GM18505 (cell line): ENCODE measurements at regions not wholly inside any gene's neighbourhood (a gene's known extent, or its start where the extent isn't known, plus 50 kb on each side); places are given as distances from the start of the nearest gene placed in this dataset.

ENCODE experiments used
- ATAC-seq: cut with Tn5 transposase; IDR thresholded peaks from one replicate; pipeline ENCODE4 v1.9.1; 2021; ENCODE audit not compliant: unreplicated experiment
- POLR2A ChIP-seq: IDR thresholded peaks from 4 replicates; pipeline ENCODE4 v1.6.1; 2011; ENCODE audit warnings: borderline replicate concordance; ENCODE audit not compliant: insufficient read depth, insufficient read length; ENCODE audit errors: extremely low read depth

GRCh38 chr13:109547942-109548341 is 238.4 kb downstream of the IRS2 start:
- ATAC-seq: no peak
- no peak for TF ChIP-seq POLR2A

DNA sequence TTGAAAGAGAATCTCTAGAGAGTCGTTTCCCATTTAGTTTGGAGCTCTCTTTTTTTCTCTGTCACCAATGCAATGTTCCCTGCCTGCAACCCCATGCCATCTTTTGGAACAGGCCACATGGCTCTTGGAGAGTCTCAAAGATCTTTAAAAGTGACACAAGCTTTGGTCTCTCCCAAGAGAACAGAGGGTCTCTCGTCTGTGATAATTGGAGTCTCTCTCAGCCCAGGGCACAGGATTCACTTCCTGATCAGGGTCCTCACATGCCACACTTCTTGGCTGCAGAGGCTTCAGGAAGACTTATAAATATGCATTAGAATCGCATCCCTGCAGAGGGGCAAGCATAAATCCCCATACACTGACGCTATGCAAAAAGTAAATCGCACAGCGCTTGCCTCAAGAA is 240.5 kb downstream of the IRS2 start:
- no peak for ATAC-seq

DNA sequence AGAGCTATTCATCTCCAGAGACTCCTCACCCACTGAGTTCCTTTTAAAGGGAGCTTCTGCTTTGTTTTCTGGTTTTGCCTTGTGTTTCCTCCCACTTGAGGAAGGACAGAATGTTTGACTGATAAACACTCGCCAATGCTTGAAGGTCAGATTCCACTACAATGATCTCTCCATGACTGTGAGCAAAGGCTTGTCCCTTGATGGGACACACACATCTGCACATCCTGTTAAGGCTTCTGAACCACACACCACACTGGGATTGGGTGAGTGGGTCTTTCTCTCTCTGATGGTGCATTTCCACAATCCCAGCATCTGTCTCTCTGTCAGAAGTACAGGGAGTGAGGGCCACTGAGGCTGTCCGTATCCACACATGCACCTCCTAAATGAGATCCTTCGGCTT is 245.3 kb downstream of the IRS2 start:
- ATAC-seq: no peak
- TF ChIP-seq POLR2A: no peak

More for the DNA sequence above, 240.5 kb downstream of the IRS2 start:
- no peak for TF ChIP-seq POLR2A

DNA sequence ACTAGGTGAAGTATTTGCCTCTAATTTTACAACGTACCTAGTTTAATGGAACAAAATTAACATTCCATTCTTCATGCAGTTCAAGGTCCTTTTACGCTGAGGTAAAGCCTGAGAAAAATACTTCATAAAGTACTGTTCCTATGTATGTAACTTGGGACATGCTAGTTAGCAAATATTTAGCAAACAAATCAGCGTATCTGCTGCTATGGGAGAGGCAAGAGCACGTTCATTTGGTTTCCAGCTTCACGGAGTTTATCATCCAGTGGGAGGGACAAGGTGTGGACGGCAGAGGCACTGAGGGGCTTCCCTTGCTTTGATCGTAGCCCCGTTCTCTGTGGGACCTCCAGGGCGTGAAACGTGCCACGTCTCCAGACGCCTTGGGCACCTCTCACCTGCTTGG is 248.8 kb downstream of the IRS2 start:
- ATAC-seq: no peak
- TF ChIP-seq POLR2A: no peak

- no peak for TF ChIP-seq POLR2A
- ATAC-seq: no peak
Measured at GRCh38 chr13:109533350-109533749, 253.0 kb downstream of the IRS2 start.

GRCh38 chr13:109529964-109530363 is 256.4 kb downstream of the IRS2 start:
- no peak for TF ChIP-seq POLR2A
- ATAC-seq: no peak

- no peak for TF ChIP-seq POLR2A
Measured at GRCh38 chr13:109521719-109522118, 264.7 kb downstream of the IRS2 start.

GRCh38 chr13:109517517-109517916 is 268.9 kb downstream of the IRS2 start:
- ATAC-seq: no peak
- no peak for TF ChIP-seq POLR2A

More at GRCh38 chr13:109521719-109522118, 264.7 kb downstream of the IRS2 start:
- ATAC-seq: no peak

GRCh38 chr13:109516186-109516585 is 270.2 kb downstream of the IRS2 start:
- no peak for TF ChIP-seq POLR2A
- no peak for ATAC-seq

GRCh38 chr13:109510013-109510412 is 276.4 kb downstream of the IRS2 start:
- ATAC-seq: no peak
- no peak for TF ChIP-seq POLR2A

DNA sequence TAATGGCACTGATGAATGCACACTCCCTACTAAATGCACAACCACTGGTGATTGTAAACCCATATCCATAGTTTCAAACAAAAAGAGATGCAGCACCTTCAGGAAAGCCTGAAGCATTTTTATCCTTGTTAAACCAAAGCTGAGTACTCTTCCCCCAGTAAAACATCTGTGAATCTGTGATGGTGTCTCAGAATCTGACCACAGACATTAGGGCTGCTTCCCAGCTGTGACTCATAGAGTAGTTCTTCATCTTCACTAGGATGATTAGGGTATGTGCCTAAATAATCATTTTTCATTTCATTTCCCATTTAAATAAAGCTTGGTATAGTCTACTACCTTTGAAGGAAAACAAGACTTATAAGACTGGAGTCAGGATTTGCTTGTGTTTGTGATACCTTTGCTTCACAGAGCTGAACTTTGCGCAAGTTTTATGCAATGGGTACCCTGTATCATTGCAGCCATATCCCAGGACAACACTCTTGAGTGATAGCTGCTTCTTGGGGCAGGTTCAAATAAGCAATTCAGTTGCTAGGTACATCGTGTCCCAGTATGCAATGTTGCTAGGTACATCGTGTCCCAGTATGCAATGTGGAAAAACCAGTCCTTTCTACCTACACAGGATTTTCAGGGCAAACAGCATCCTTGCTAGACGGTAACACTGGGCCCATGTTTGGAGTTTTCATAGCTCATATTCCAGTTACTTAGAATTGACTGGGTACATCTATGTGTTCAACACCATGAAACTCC is 277.1 kb downstream of the IRS2 start:
- no peak for ATAC-seq
- no peak for TF ChIP-seq POLR2A

- TF ChIP-seq POLR2A: no peak
- no peak for ATAC-seq
Measured at GRCh38 chr13:109500146-109500773, 286.1 kb downstream of the IRS2 start.

DNA sequence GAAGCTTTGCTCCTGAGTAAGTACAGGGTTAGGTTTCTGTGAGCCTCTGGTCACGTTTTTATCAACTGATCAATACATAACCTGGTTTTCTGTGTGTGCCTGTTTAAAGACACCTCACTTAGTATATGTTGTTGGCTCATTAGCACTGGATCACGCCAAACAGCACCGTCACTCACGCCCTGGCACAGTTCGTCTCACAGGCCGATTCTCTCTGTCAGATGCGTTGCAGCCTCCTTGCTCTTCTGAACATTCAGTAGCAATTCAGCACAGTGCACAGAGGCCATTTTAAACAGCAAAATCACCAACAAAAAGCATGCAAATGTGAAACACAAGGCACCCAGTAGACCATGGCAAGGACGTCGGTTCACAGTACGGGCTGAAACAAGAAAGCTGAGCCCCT is 288.5 kb downstream of the IRS2 start:
- no peak for TF ChIP-seq POLR2A
- ATAC-seq: no peak

- ATAC-seq: no peak
- no peak for TF ChIP-seq POLR2A
Measured at GRCh38 chr13:109496216-109496615, 290.2 kb downstream of the IRS2 start.
